DMS53 treated with DMSO at 0.1 percent for 48 hours (cell line): ENCODE measurements at regions not wholly inside any gene's neighbourhood (a gene's known extent, or its start where the extent isn't known, plus 50 kb on each side); places are given as distances from the start of the nearest gene placed in this dataset.

Experiments
- DNase-seq: peaks from one replicate; lab custom pipeline; 2025; ENCODE audit not compliant: unreplicated experiment; lab: John Stamatoyannopoulos, UW

GRCh38 chr5:4542145-4542778, 597.9 kb upstream of the ADAMTS16 start:
- DNase-seq, result no peak

GRCh38 chr5:4544049-4544670, 596.0 kb upstream of the ADAMTS16 start:
- DNase-seq, result no peak

DNA sequence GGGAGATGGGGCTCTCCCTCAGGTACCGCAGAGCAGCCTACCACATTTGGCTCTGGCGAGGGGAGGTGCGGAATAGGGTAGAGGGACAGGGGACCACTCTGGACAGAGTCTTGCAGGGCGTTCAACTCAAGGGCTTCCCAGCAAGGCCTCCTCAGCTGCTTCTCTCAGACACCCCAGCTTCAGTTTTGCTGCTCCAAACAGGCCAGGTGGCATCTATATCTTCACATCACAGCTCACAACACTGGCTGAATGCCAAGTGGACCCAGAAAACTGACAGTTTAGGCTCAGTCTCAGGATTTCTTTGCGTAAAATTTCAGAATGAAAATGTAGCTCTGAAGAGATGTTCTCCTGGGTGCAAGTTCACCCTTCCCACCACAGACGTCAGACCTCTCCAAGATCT, 592.6 kb upstream of the ADAMTS16 start:
- DNase-seq, result no peak

GRCh38 chr5:4548341-4548740, 591.8 kb upstream of the ADAMTS16 start:
- DNase-seq, result no peak

GRCh38 chr5:4549351-4549750, 590.8 kb upstream of the ADAMTS16 start:
- DNase-seq, result no peak

DNA sequence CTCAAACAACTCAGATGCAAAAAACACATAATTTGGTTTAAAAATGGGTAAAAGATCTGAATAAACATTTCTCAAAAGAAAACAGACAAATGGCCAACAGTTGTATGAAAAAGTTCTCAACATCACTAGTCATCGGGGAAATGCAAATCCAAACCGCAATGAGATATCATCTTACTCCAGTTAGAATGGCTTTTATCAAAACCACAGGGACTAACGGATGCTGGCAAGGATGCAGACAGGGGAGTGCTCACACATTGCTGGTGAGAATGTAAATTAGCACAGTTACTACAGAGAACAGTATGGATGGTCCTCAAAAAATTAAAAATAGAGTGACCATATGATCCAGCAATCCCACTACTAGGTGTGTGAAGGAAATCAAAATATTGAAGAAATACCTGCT, 589.1 kb upstream of the ADAMTS16 start:
- DNase-seq, result no peak

- no peak for DNase-seq
Measured at GRCh38 chr5:4553130-4553529, 587.0 kb upstream of the ADAMTS16 start.

GRCh38 chr5:4553978-4554377, 586.2 kb upstream of the ADAMTS16 start:
- DNase-seq, result no peak

DNA sequence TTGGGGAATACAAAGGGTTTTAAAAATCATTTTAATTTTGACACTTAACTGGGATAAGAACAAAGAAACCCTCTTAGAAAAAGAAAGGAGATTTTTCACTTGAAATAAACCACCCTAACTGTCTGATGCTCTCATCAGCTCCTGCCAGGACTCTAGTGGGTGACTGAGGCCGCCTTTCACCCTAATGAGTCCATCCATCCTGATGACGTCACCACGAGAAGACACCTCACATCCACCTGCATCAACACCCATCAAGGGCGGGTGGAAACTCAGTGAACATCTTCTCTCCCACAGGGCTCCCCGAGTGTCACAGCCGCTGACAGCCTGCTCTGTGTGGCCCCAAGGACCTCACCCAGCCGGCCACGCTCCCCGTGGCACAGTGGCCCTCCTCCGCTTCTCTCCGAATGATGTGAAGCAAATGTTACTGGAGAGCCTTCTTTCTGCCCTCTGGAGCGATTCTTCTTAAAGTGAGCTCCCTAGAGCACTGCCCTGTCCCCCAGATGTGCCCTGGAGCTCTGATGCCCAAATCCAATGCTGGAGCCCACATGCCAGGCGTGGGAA, 584.3 kb upstream of the ADAMTS16 start:
- DNase-seq, result no peak

GRCh38 chr5:4561403-4561802, 578.7 kb upstream of the ADAMTS16 start:
- DNase-seq, result no peak

GRCh38 chr5:4563400-4563799, 576.7 kb upstream of the ADAMTS16 start:
- no peak for DNase-seq

- DNase-seq, result no peak
Measured at GRCh38 chr5:4570047-4570995, 569.8 kb upstream of the ADAMTS16 start.

GRCh38 chr5:4571248-4571948, 568.7 kb upstream of the ADAMTS16 start:
- DNase-seq, result no peak

GRCh38 chr5:4572311-4573100, 567.6 kb upstream of the ADAMTS16 start:
- DNase-seq, result no peak

DNA sequence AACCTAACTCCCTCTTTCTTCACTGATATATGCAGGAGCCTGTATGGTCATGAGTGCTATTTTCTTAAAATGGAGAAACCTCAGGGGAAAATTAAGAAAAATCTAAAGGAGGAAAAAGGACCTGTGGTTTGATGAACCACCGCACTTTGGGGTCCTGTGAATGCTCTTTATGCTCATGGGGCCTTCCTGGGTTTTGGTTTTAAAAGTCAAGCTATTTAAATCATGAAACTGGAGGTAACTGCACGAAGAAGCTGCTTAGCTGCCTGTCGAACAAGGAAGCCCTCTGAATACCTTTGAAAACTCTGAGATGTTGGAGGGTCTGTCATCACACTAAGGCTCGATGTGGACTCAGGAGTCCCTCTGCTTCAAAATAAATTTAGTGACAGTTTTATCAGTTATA, 564.5 kb upstream of the ADAMTS16 start:
- no peak for DNase-seq

- DNase-seq, result no peak
Measured at GRCh38 chr5:4576161-4576748, 563.9 kb upstream of the ADAMTS16 start.

GRCh38 chr5:4576908-4577307, 563.2 kb upstream of the ADAMTS16 start:
- no peak for DNase-seq

GRCh38 chr5:4579679-4580078, 560.5 kb upstream of the ADAMTS16 start:
- peak; percentile 45 for DNase-seq

- DNase-seq, result no peak
Measured at GRCh38 chr5:4580772-4581171, 559.4 kb upstream of the ADAMTS16 start.

GRCh38 chr5:4581289-4581688, 558.8 kb upstream of the ADAMTS16 start:
- no peak for DNase-seq
